ENCODE measurements at regions not wholly inside any gene's neighbourhood (a gene's known extent, or its start where the extent isn't known, plus 50 kb on each side); places are given as distances from the start of the nearest gene placed in this dataset.
"Not testable (repeated sequence)": the region's sequence is repeated elsewhere in the genome, so short reads cannot be mapped to it uniquely, and the experiment has no call there.

GRCh38 chr6:99711925-99712324 lies 105.3 kb downstream of the PRDM13 start:
- no peak for DNase-seq (ENCODE audit: low read depth, low spot score)
- no peaks in the 10 kb centered on the region for H3K79me2 ChIP-seq (ENCODE audit: control insufficient read depth, insufficient read depth, low read length)
- no peaks in the 10 kb centered on the region for H3K36me3 ChIP-seq (ENCODE audit: control insufficient read depth in 2 of 2, extremely low read depth in 1 of 2, insufficient read depth in 2 of 2, low read length in 2 of 2)
- no peaks in the 10 kb centered on the region for H3K27me3 ChIP-seq (ENCODE audit: control insufficient read depth, extremely low read depth, insufficient read depth, low read length)
- no peak overlapping the region for H3K4me2 ChIP-seq (ENCODE audit: control insufficient read depth, extremely low read depth, insufficient read depth, low read depth, low read length)
- TF ChIP-seq EZH2 (IDR thresholded peaks at IDR 0.05; ENCODE audit: low read length), result no peak
- no peak for TF ChIP-seq CTCF (optimal IDR thresholded peaks at IDR 0.05 in 1 of 3, IDR thresholded peaks at IDR 0.05 in 1 of 3, conservative IDR thresholded peaks at IDR 0.05 in 1 of 3; ENCODE audit: extremely low read depth in 1 of 3, insufficient read depth in 2 of 3, low read length in 3 of 3)
- no peaks in the 10 kb centered on the region for H3K4me1 ChIP-seq (ENCODE audit: control insufficient read depth, extremely low read depth, insufficient read depth, low read length)
- dilution Hi-C loops (cut with MboI; ENCODE audit: extremely low pct_ligation_motif_present, low sequenced_read_pairs), result no loop called here
- H3K9me3 ChIP-seq (ENCODE audit: control insufficient read depth, low read depth, low read length), result no peaks in the 10 kb centered on the region
- no peak overlapping the region for H3K4me3 ChIP-seq (ENCODE audit: control insufficient read depth in 2 of 3, extremely low read depth in 1 of 3, insufficient read depth in 2 of 3, low read depth in 1 of 3, low read length in 3 of 3)
- no peak overlapping the region for H2AFZ ChIP-seq (ENCODE audit: control insufficient read depth, low read length)
- no peaks in the 10 kb centered on the region for H4K20me1 ChIP-seq (ENCODE audit: control insufficient read depth, extremely low read depth, insufficient read depth, low read length)
- no peaks in the 10 kb centered on the region for H3K9me1 ChIP-seq (ENCODE audit: control insufficient read depth, extremely low read depth, insufficient read depth, low read length)
- no peak overlapping the region for H3K9ac ChIP-seq (ENCODE audit: control insufficient read depth, extremely low read depth, insufficient read depth, low read length)
- no peak overlapping the region for H3K27ac ChIP-seq (ENCODE audit: control insufficient read depth, insufficient read depth, low read length)
- FAIRE-seq, result no peak

- H3K79me2 ChIP-seq (ENCODE audit: control insufficient read depth, insufficient read depth, low read length), result no peaks in the 10 kb centered on the region
- FAIRE-seq (no peak), DNase-seq (ENCODE audit: low read depth, low spot score) (no peak)
- H3K4me2 ChIP-seq (ENCODE audit: control insufficient read depth, extremely low read depth, insufficient read depth, low read depth, low read length), result no peak overlapping the region
- H4K20me1 ChIP-seq (ENCODE audit: control insufficient read depth, extremely low read depth, insufficient read depth, low read length), result no peaks in the 10 kb centered on the region
- H3K4me3 ChIP-seq (ENCODE audit: control insufficient read depth in 2 of 3, extremely low read depth in 1 of 3, insufficient read depth in 2 of 3, low read depth in 1 of 3, low read length in 3 of 3), result no peak overlapping the region
- no peaks in the 10 kb centered on the region for H3K9me3 ChIP-seq (ENCODE audit: control insufficient read depth, low read depth, low read length)
- no peaks in the 10 kb centered on the region for H3K36me3 ChIP-seq (ENCODE audit: control insufficient read depth in 2 of 2, extremely low read depth in 1 of 2, insufficient read depth in 2 of 2, low read length in 2 of 2)
- H2AFZ ChIP-seq (ENCODE audit: control insufficient read depth, low read length), result no peak overlapping the region
- dilution Hi-C loops (cut with MboI; ENCODE audit: extremely low pct_ligation_motif_present, low sequenced_read_pairs), result no loop called here
- TF ChIP-seq CTCF (optimal IDR thresholded peaks at IDR 0.05 in 1 of 3, IDR thresholded peaks at IDR 0.05 in 1 of 3, conservative IDR thresholded peaks at IDR 0.05 in 1 of 3; ENCODE audit: extremely low read depth in 1 of 3, insufficient read depth in 2 of 3, low read length in 3 of 3) (no peak), EZH2 (IDR thresholded peaks at IDR 0.05; ENCODE audit: low read length) (no peak)
- no peak overlapping the region for H3K9ac ChIP-seq (ENCODE audit: control insufficient read depth, extremely low read depth, insufficient read depth, low read length)
- no peaks in the 10 kb centered on the region for H3K4me1 ChIP-seq (ENCODE audit: control insufficient read depth, extremely low read depth, insufficient read depth, low read length)
- H3K27me3 ChIP-seq (ENCODE audit: control insufficient read depth, extremely low read depth, insufficient read depth, low read length), result no peaks in the 10 kb centered on the region
- H3K9me1 ChIP-seq (ENCODE audit: control insufficient read depth, extremely low read depth, insufficient read depth, low read length), result no peaks in the 10 kb centered on the region
- no peak overlapping the region for H3K27ac ChIP-seq (ENCODE audit: control insufficient read depth, insufficient read depth, low read length)
Measured at GRCh38 chr6:99712519-99712918, 105.9 kb downstream of the PRDM13 start.

- H3K4me1 ChIP-seq (ENCODE audit: control insufficient read depth, extremely low read depth, insufficient read depth, low read length); dilution Hi-C loops (cut with MboI; ENCODE audit: extremely low pct_ligation_motif_present, low sequenced_read_pairs); H3K27me3 ChIP-seq (ENCODE audit: control insufficient read depth, extremely low read depth, insufficient read depth, low read length); H3K27ac ChIP-seq (ENCODE audit: control insufficient read depth, insufficient read depth, low read length); H3K79me2 ChIP-seq (ENCODE audit: control insufficient read depth, insufficient read depth, low read length); H3K9ac ChIP-seq (ENCODE audit: control insufficient read depth, extremely low read depth, insufficient read depth, low read length); FAIRE-seq; H3K36me3 ChIP-seq (ENCODE audit: control insufficient read depth in 2 of 2, extremely low read depth in 1 of 2, insufficient read depth in 2 of 2, low read length in 2 of 2); H3K9me3 ChIP-seq (ENCODE audit: control insufficient read depth, low read depth, low read length); H2AFZ ChIP-seq (ENCODE audit: control insufficient read depth, low read length); DNase-seq (ENCODE audit: low read depth, low spot score); H3K4me3 ChIP-seq (ENCODE audit: control insufficient read depth in 2 of 3, extremely low read depth in 1 of 3, insufficient read depth in 2 of 3, low read depth in 1 of 3, low read length in 3 of 3); H3K9me1 ChIP-seq (ENCODE audit: control insufficient read depth, extremely low read depth, insufficient read depth, low read length); H3K4me2 ChIP-seq (ENCODE audit: control insufficient read depth, extremely low read depth, insufficient read depth, low read depth, low read length); H4K20me1 ChIP-seq (ENCODE audit: control insufficient read depth, extremely low read depth, insufficient read depth, low read length): not testable (repeated sequence)
Measured at GRCh38 chr6:99722043-99722442, 115.4 kb downstream of the PRDM13 start.

- H3K9me3 ChIP-seq (ENCODE audit: control insufficient read depth, low read depth, low read length); H3K27ac ChIP-seq (ENCODE audit: control insufficient read depth, insufficient read depth, low read length); DNase-seq (ENCODE audit: low read depth, low spot score); H3K4me3 ChIP-seq (ENCODE audit: control insufficient read depth in 2 of 3, extremely low read depth in 1 of 3, insufficient read depth in 2 of 3, low read depth in 1 of 3, low read length in 3 of 3); H3K27me3 ChIP-seq (ENCODE audit: control insufficient read depth, extremely low read depth, insufficient read depth, low read length); H3K4me2 ChIP-seq (ENCODE audit: control insufficient read depth, extremely low read depth, insufficient read depth, low read depth, low read length); H3K36me3 ChIP-seq (ENCODE audit: control insufficient read depth in 2 of 2, extremely low read depth in 1 of 2, insufficient read depth in 2 of 2, low read length in 2 of 2); H3K9me1 ChIP-seq (ENCODE audit: control insufficient read depth, extremely low read depth, insufficient read depth, low read length); H4K20me1 ChIP-seq (ENCODE audit: control insufficient read depth, extremely low read depth, insufficient read depth, low read length); H3K9ac ChIP-seq (ENCODE audit: control insufficient read depth, extremely low read depth, insufficient read depth, low read length); FAIRE-seq; H3K79me2 ChIP-seq (ENCODE audit: control insufficient read depth, insufficient read depth, low read length); H3K4me1 ChIP-seq (ENCODE audit: control insufficient read depth, extremely low read depth, insufficient read depth, low read length); H2AFZ ChIP-seq (ENCODE audit: control insufficient read depth, low read length); dilution Hi-C loops (cut with MboI; ENCODE audit: extremely low pct_ligation_motif_present, low sequenced_read_pairs): not testable (repeated sequence)
Measured at GRCh38 chr6:99730237-99730636, 123.6 kb downstream of the PRDM13 start.
